H9 (cell line): ENCODE measurements at regions not wholly inside any gene's neighbourhood (a gene's known extent, or its start where the extent isn't known, plus 50 kb on each side); places are given as distances from the start of the nearest gene placed in this dataset.

Experiments
- DNase-seq: peaks from one replicate; pipeline ENCODE4 v3.0.0-alpha.2; 2017
- H2AFZ ChIP-seq: one replicate; pipeline ENCODE4 v1.6.1; 2013; ENCODE audit warnings: mild to moderate bottlenecking, low read length, control low read depth, moderate library complexity
- H2AK5ac ChIP-seq: 2 replicates; pipeline ENCODE4 v1.6.1; 2013; ENCODE audit warnings: low read length, control low read depth, mixed read lengths; ENCODE audit not compliant: insufficient read length
- H2BK120ac ChIP-seq: one replicate; pipeline ENCODE4 v1.6.1; 2013; ENCODE audit warnings: low read depth, mild to moderate bottlenecking, low read length, control low read depth, inconsistent platforms; ENCODE audit not compliant: poor library complexity, severe bottlenecking
- H2BK12ac ChIP-seq: 2 replicates; pipeline ENCODE4 v1.6.1; 2013; ENCODE audit warnings: low read length, control low read depth, mixed read lengths, low read depth; ENCODE audit not compliant: insufficient read length
- H2BK15ac ChIP-seq: 2 replicates; pipeline ENCODE4 v1.6.1; 2013; ENCODE audit warnings: low read depth, low read length, control low read depth
- H2BK20ac ChIP-seq: one replicate; pipeline ENCODE4 v1.6.1; 2013; ENCODE audit warnings: low read depth, mild to moderate bottlenecking, low read length, control low read depth, inconsistent platforms; ENCODE audit not compliant: poor library complexity, severe bottlenecking
- H2BK5ac ChIP-seq: 2 replicates; pipeline ENCODE4 v1.6.1; 2013; ENCODE audit warnings: low read length, control low read depth, mixed read lengths; ENCODE audit not compliant: insufficient read length
- H3K14ac ChIP-seq: 2 replicates; pipeline ENCODE4 v1.6.1; 2013; ENCODE audit warnings: low read length, control low read depth; ENCODE audit not compliant: insufficient read depth
- H3K18ac ChIP-seq: 2 replicates; pipeline ENCODE4 v1.6.1; 2013; ENCODE audit warnings: low read depth, mild to moderate bottlenecking, mixed read lengths, low read length, control low read depth; ENCODE audit not compliant: insufficient read length
- H3K23ac ChIP-seq: 2 replicates; pipeline ENCODE4 v1.6.1; 2013; ENCODE audit warnings: low read length, control low read depth, mixed read lengths, low read depth; ENCODE audit not compliant: insufficient read length
- H3K23me2 ChIP-seq: 2 replicates; pipeline ENCODE4 v1.6.1; 2013; ENCODE audit warnings: low read depth, mild to moderate bottlenecking, mixed read lengths, low read length, control low read depth; ENCODE audit not compliant: insufficient read length, poor library complexity, severe bottlenecking
- H3K27ac ChIP-seq: 2 replicates; pipeline ENCODE4 v1.5.1; 2013; ENCODE audit warnings: low read length, control low read depth, mixed read lengths, low read depth; ENCODE audit not compliant: insufficient read length
- H3K27me3 ChIP-seq: 2 replicates; pipeline ENCODE4 v1.6.1; 2013; ENCODE audit warnings: low read length, control low read depth, inconsistent platforms; ENCODE audit not compliant: insufficient read depth
- H3K4ac ChIP-seq: 2 replicates; pipeline ENCODE4 v1.6.1; 2013; ENCODE audit warnings: low read depth, mild to moderate bottlenecking, control low read depth, inconsistent platforms, low read length, moderate library complexity
- H3K4me1 ChIP-seq: 2 replicates; pipeline ENCODE4 v1.6.1; 2013; ENCODE audit warnings: low read length, control low read depth, inconsistent platforms; ENCODE audit not compliant: insufficient read depth
- H3K4me2 ChIP-seq: 2 replicates; pipeline ENCODE4 v1.6.1; 2013; ENCODE audit warnings: low read length, control low read depth, mixed read lengths; ENCODE audit not compliant: insufficient read length, insufficient read depth
- H3K56ac ChIP-seq: 2 replicates; pipeline ENCODE4 v1.6.1; 2013; ENCODE audit warnings: low read depth, mild to moderate bottlenecking, mixed read lengths, low read length, control low read depth; ENCODE audit not compliant: insufficient read length
- H3K79me1 ChIP-seq: 2 replicates; pipeline ENCODE4 v1.6.1; 2013; ENCODE audit warnings: low read depth, mild to moderate bottlenecking, moderate library complexity, low read length, control low read depth, inconsistent platforms; ENCODE audit not compliant: insufficient read depth, poor library complexity, severe bottlenecking
- H3K79me2 ChIP-seq: 2 replicates; pipeline ENCODE4 v1.6.1; 2013; ENCODE audit warnings: low read length, control low read depth, inconsistent platforms; ENCODE audit not compliant: insufficient read depth
- H3K9ac ChIP-seq: 2 replicates; pipeline ENCODE4 v1.6.1; 2013; ENCODE audit warnings: low read length, control low read depth, mixed read lengths; ENCODE audit not compliant: insufficient read length; ENCODE audit errors: extremely low read depth
- H3K9me3 ChIP-seq: one replicate; pipeline ENCODE4 v1.6.1; 2013; ENCODE audit warnings: low read depth, low read length, inconsistent platforms; ENCODE audit not compliant: control insufficient read depth
- H3T11ph ChIP-seq: one replicate; pipeline ENCODE4 v1.6.1; 2013; ENCODE audit warnings: mild to moderate bottlenecking, low read length, control low read depth, inconsistent platforms
- H4K20me1 ChIP-seq: one replicate; pipeline ENCODE4 v1.6.1; 2013; ENCODE audit not compliant: control insufficient read depth, insufficient read length, insufficient read depth
- H4K5ac ChIP-seq: 2 replicates; pipeline ENCODE4 v1.6.1; 2013; ENCODE audit warnings: low read depth, mild to moderate bottlenecking, mixed read lengths, low read length, control low read depth; ENCODE audit not compliant: insufficient read length
- H4K8ac ChIP-seq: replicated peaks from 2 replicates; pipeline ENCODE4 v1.6.1; 2013; ENCODE audit warnings: low read length, control low read depth, mixed read lengths, low read depth; ENCODE audit not compliant: insufficient read length
- H4K91ac ChIP-seq: 2 replicates; pipeline ENCODE4 v1.6.1; 2013; ENCODE audit warnings: low read depth, mild to moderate bottlenecking, moderate library complexity, mixed read lengths, low read length, control low read depth; ENCODE audit not compliant: insufficient read length
- H3K27ac Mint-ChIP-seq, 3 experiments: 2 replicates in 2 of 3; 3 replicates in 1 of 3; pipeline ENCODE4 v1.8.0; 2020 to 2021; ENCODE audit warnings: mixed read lengths in 3 of 3, mild to moderate bottlenecking in 1 of 3, moderate library complexity in 1 of 3
- H3K27me3 Mint-ChIP-seq: 2 replicates; pipeline ENCODE4 v1.8.0; 2021; ENCODE audit warnings: low read depth, mild to moderate bottlenecking, moderate library complexity, mixed read lengths
- H3K36me3 Mint-ChIP-seq, 3 experiments: 2 replicates in 2 of 3; 3 replicates in 1 of 3; pipeline ENCODE4 v1.8.0; 2020 to 2021; ENCODE audit warnings: low read depth in 3 of 3, mixed read lengths in 3 of 3; ENCODE audit not compliant: insufficient read depth in 1 of 3
- H3K4me1 Mint-ChIP-seq, 2 experiments: 2 replicates each; pipeline ENCODE4 v1.8.0; 2020; ENCODE audit warnings: mixed read lengths in 2 of 2
- H3K4me3 Mint-ChIP-seq, 2 experiments: 2 replicates in 1 of 2; 3 replicates in 1 of 2; pipeline ENCODE4 v1.8.0; 2020 to 2021; ENCODE audit warnings: mild to moderate bottlenecking in 2 of 2, mixed read lengths in 2 of 2, moderate library complexity in 1 of 2
- H3K9me3 Mint-ChIP-seq, 2 experiments: 2 replicates in 1 of 2; 3 replicates in 1 of 2; pipeline ENCODE4 v1.8.0; 2020; ENCODE audit warnings: mild to moderate bottlenecking in 2 of 2, mixed read lengths in 2 of 2, moderate library complexity in 1 of 2
- CTCF ChIP-seq: fragments of 200-600 bp; sonication (generic); conservative IDR thresholded peaks from 3 replicates; pipeline ENCODE4 v1.8.0; 2021; ENCODE audit warnings: antibody characterized with exemption, mild to moderate bottlenecking
- WGBS: extraction: QIAGEN DNeasy Blood & Tissue Kit; methylation state at CpG from one replicate; pipeline ENCODE4 v1.1.7; 2013; ENCODE audit warnings: missing lambda C conversion rate, low lambda C conversion rate, mixed read lengths; ENCODE audit not compliant: insufficient read length; ENCODE audit errors: extremely low coverage; 5-methylcytosine and 5-hydroxymethylcytosine counted together

- no peak for DNase-seq
- Histone ChIP-seq H3K79me1 (no peaks in the 10 kb centered on the region), H4K8ac (no peak overlapping the region), H2AFZ (no peak overlapping the region), H2AK5ac (no peak overlapping the region), H3K27ac (no peak overlapping the region), H3K4ac (no peak overlapping the region), H2BK120ac (no peak overlapping the region), H3K27me3 (no peaks in the 10 kb centered on the region), H4K91ac (no peak overlapping the region), H3K4me1 (no peaks in the 10 kb centered on the region), H3K14ac (no peak overlapping the region), H2BK15ac (no peak overlapping the region), H2BK20ac (no peak overlapping the region), H3K23ac (no peak overlapping the region), H3K23me2 (no peaks in the 10 kb centered on the region), H4K5ac (no peak overlapping the region), H4K20me1 (no peaks in the 10 kb centered on the region), H2BK5ac (no peak overlapping the region), H3K18ac (no peak overlapping the region), H3K56ac (no peak overlapping the region), H3T11ph (no peak overlapping the region), H3K79me2 (no peaks in the 10 kb centered on the region), H3K9me3 (no peaks in the 10 kb centered on the region), H3K4me2 (no peak overlapping the region), H3K9ac (no peak overlapping the region), H2BK12ac (no peak overlapping the region)
- no peaks in the 10 kb centered on the region for H3K27me3 Mint-ChIP-seq
- TF ChIP-seq CTCF: no peak
- no peak overlapping the region for H3K4me3 Mint-ChIP-seq
- no CpG with 5 or more reads among the region's 3 CpGs for WGBS
- H3K27ac Mint-ChIP-seq: no peak overlapping the region
- H3K9me3 Mint-ChIP-seq: peaks cover 10 to 24% of the 10 kb centered on the region in 2 experiments; a peak in 4 of 5 replicates
- no peaks in the 10 kb centered on the region for H3K4me1 Mint-ChIP-seq
- H3K36me3 Mint-ChIP-seq: peaks cover 3 to 10% (median 6%) of the 10 kb centered on the region in 3 experiments; a peak in 4 of 7 replicates
Measured at GRCh38 chr2:3929374-3929773, 226.0 kb downstream of the DCDC2C start.
